HG02870 (cell line): ENCODE measurements at regions not wholly inside any gene's neighbourhood (a gene's known extent, or its start where the extent isn't known, plus 50 kb on each side); places are given as distances from the start of the nearest gene placed in this dataset.

ENCODE experiments used
- ATAC-seq: cut with Tn5 transposase; IDR thresholded peaks from one replicate; pipeline ENCODE4 v1.9.1; 2021; ENCODE audit warnings: mild to moderate bottlenecking, moderate library complexity; ENCODE audit not compliant: unreplicated experiment

- ATAC-seq = no peak
Measured at GRCh38 chr9:105912157-105912862, 218.0 kb downstream of the TMEM38B start.

GRCh38 chr9:105912863-105913516, 218.6 kb downstream of the TMEM38B start:
- no peak for ATAC-seq

- no peak for ATAC-seq
Measured at GRCh38 chr9:105921057-105921726, 226.9 kb downstream of the TMEM38B start.

- no peak for ATAC-seq
Measured at GRCh38 chr9:105928416-105928815, 234.1 kb downstream of the TMEM38B start.

- no peak for ATAC-seq
Measured at GRCh38 chr9:105930011-105930627, 235.8 kb downstream of the TMEM38B start.

GRCh38 chr9:105932276-105932675, 237.9 kb downstream of the TMEM38B start:
- no peak for ATAC-seq

GRCh38 chr9:105950448-105950847, 256.1 kb downstream of the TMEM38B start:
- ATAC-seq = no peak

GRCh38 chr9:105950894-105951293, 256.6 kb downstream of the TMEM38B start:
- no peak for ATAC-seq

GRCh38 chr9:105954517-105954916, 260.2 kb downstream of the TMEM38B start:
- no peak for ATAC-seq

- no peak for ATAC-seq
Measured at GRCh38 chr9:105957830-105958229, 263.5 kb downstream of the TMEM38B start.

- ATAC-seq = no peak
Measured at GRCh38 chr9:105958587-105958986, 264.2 kb downstream of the TMEM38B start.

- no peak for ATAC-seq
Measured at GRCh38 chr9:105959531-105959930, 265.2 kb downstream of the TMEM38B start.

- ATAC-seq = peak; percentile 60
Measured at GRCh38 chr9:105963343-105964099, 269.2 kb downstream of the TMEM38B start.

- ATAC-seq = no peak
Measured at GRCh38 chr9:105964156-105964555, 269.8 kb downstream of the TMEM38B start.

GRCh38 chr9:105966834-105967233, 272.5 kb downstream of the TMEM38B start:
- ATAC-seq = no peak

- no peak for ATAC-seq
Measured at GRCh38 chr9:105967248-105967647, 272.9 kb downstream of the TMEM38B start.

GRCh38 chr9:105967797-105968196, 273.5 kb downstream of the TMEM38B start:
- no peak for ATAC-seq

GRCh38 chr9:105968811-105969466, 274.6 kb downstream of the TMEM38B start:
- ATAC-seq = no peak

- peak; percentile 44 for ATAC-seq
Measured at GRCh38 chr9:105969636-105970035, 275.3 kb downstream of the TMEM38B start.

GRCh38 chr9:105971986-105972385, 277.6 kb downstream of the TMEM38B start:
- no peak for ATAC-seq
